ENCODE measurements at regions not wholly inside any gene's neighbourhood (a gene's known extent, or its start where the extent isn't known, plus 50 kb on each side); places are given as distances from the start of the nearest gene placed in this dataset.

- no peak overlapping the region for H3K4me3 ChIP-seq (ENCODE audit: low read length)
- H3K9me3 ChIP-seq (ENCODE audit: low read depth, low read length): no peaks in the 10 kb centered on the region
- H3K4me1 ChIP-seq (ENCODE audit: insufficient read depth, low read length): no peaks in the 10 kb centered on the region
- no peaks in the 10 kb centered on the region for H3K27me3 ChIP-seq (ENCODE audit: insufficient read depth, low read length)
Observed at GRCh38 chr3:106193876-106194275, 325.1 kb upstream of the CBLB start.

GRCh38 chr3:106194726-106195125 is 325.9 kb upstream of the CBLB start:
- Histone ChIP-seq H3K9me3 (ENCODE audit: low read depth, low read length) (no peaks in the 10 kb centered on the region), H3K27me3 (ENCODE audit: insufficient read depth, low read length) (no peaks in the 10 kb centered on the region), H3K4me1 (ENCODE audit: insufficient read depth, low read length) (no peaks in the 10 kb centered on the region), H3K4me3 (ENCODE audit: low read length) (no peak overlapping the region)

- no peaks in the 10 kb centered on the region for H3K9me3 ChIP-seq (ENCODE audit: low read depth, low read length)
- H3K4me1 ChIP-seq (ENCODE audit: insufficient read depth, low read length): no peaks in the 10 kb centered on the region
- H3K27me3 ChIP-seq (ENCODE audit: insufficient read depth, low read length): no peaks in the 10 kb centered on the region
- H3K4me3 ChIP-seq (ENCODE audit: low read length): no peak overlapping the region
Observed at GRCh38 chr3:106197532-106198194, 328.9 kb upstream of the CBLB start.

- no peaks in the 10 kb centered on the region for H3K27me3 ChIP-seq (ENCODE audit: insufficient read depth, low read length)
- H3K9me3 ChIP-seq (ENCODE audit: low read depth, low read length): no peaks in the 10 kb centered on the region
- no peak overlapping the region for H3K4me3 ChIP-seq (ENCODE audit: low read length)
- peaks cover 8% of the 10 kb centered on the region for H3K4me1 ChIP-seq (ENCODE audit: insufficient read depth, low read length)
Observed at GRCh38 chr3:106204160-106204868, 335.5 kb upstream of the CBLB start.

GRCh38 chr3:106206146-106206545 is 337.3 kb upstream of the CBLB start:
- no peak overlapping the region for H3K4me3 ChIP-seq (ENCODE audit: low read length)
- peaks cover 8% of the 10 kb centered on the region for H3K4me1 ChIP-seq (ENCODE audit: insufficient read depth, low read length)
- no peaks in the 10 kb centered on the region for H3K27me3 ChIP-seq (ENCODE audit: insufficient read depth, low read length)
- H3K9me3 ChIP-seq (ENCODE audit: low read depth, low read length): no peaks in the 10 kb centered on the region

GRCh38 chr3:106206613-106207012 is 337.8 kb upstream of the CBLB start:
- Histone ChIP-seq H3K27me3 (ENCODE audit: insufficient read depth, low read length) (no peaks in the 10 kb centered on the region), H3K9me3 (ENCODE audit: low read depth, low read length) (no peaks in the 10 kb centered on the region), H3K4me3 (ENCODE audit: low read length) (no peak overlapping the region), H3K4me1 (ENCODE audit: insufficient read depth, low read length) (peaks cover 8% of the 10 kb centered on the region)

- Histone ChIP-seq H3K9me3 (ENCODE audit: low read depth, low read length) (no peaks in the 10 kb centered on the region), H3K27me3 (ENCODE audit: insufficient read depth, low read length) (no peaks in the 10 kb centered on the region)
Observed at GRCh38 chr3:106208251-106208650, 339.4 kb upstream of the CBLB start.

GRCh38 chr3:106208967-106209366 is 340.2 kb upstream of the CBLB start:
- Histone ChIP-seq H3K27me3 (ENCODE audit: insufficient read depth, low read length) (no peaks in the 10 kb centered on the region), H3K4me3 (ENCODE audit: low read length) (no peak overlapping the region), H3K4me1 (ENCODE audit: insufficient read depth, low read length) (peaks cover 8% of the 10 kb centered on the region), H3K9me3 (ENCODE audit: low read depth, low read length) (no peaks in the 10 kb centered on the region)

More at GRCh38 chr3:106208251-106208650, 339.4 kb upstream of the CBLB start:
- peaks cover 8% of the 10 kb centered on the region for H3K4me1 ChIP-seq (ENCODE audit: insufficient read depth, low read length)
- H3K4me3 ChIP-seq (ENCODE audit: low read length): no peak overlapping the region

- no peak overlapping the region for H3K4me3 ChIP-seq (ENCODE audit: low read length)
- H3K4me1 ChIP-seq (ENCODE audit: insufficient read depth, low read length): peaks cover 8% of the 10 kb centered on the region
- H3K9me3 ChIP-seq (ENCODE audit: low read depth, low read length): no peaks in the 10 kb centered on the region
- no peaks in the 10 kb centered on the region for H3K27me3 ChIP-seq (ENCODE audit: insufficient read depth, low read length)
Observed at GRCh38 chr3:106209482-106209881, 340.7 kb upstream of the CBLB start.

- H3K4me1 ChIP-seq (ENCODE audit: insufficient read depth, low read length): peaks cover 7% of the 10 kb centered on the region
- no peaks in the 10 kb centered on the region for H3K9me3 ChIP-seq (ENCODE audit: low read depth, low read length)
- no peaks in the 10 kb centered on the region for H3K27me3 ChIP-seq (ENCODE audit: insufficient read depth, low read length)
- H3K4me3 ChIP-seq (ENCODE audit: low read length): no peak overlapping the region
Observed at GRCh38 chr3:106210923-106211322, 342.1 kb upstream of the CBLB start.

- no peaks in the 10 kb centered on the region for H3K9me3 ChIP-seq (ENCODE audit: low read depth, low read length)
- no peaks in the 10 kb centered on the region for H3K4me1 ChIP-seq (ENCODE audit: insufficient read depth, low read length)
- no peak overlapping the region for H3K4me3 ChIP-seq (ENCODE audit: low read length)
- H3K27me3 ChIP-seq (ENCODE audit: insufficient read depth, low read length): no peaks in the 10 kb centered on the region
Observed at GRCh38 chr3:106212665-106213222, 343.9 kb upstream of the CBLB start.

GRCh38 chr3:106213954-106214353 is 345.1 kb upstream of the CBLB start:
- Histone ChIP-seq H3K4me1 (ENCODE audit: insufficient read depth, low read length) (no peaks in the 10 kb centered on the region), H3K4me3 (ENCODE audit: low read length) (no peak overlapping the region), H3K27me3 (ENCODE audit: insufficient read depth, low read length) (no peaks in the 10 kb centered on the region), H3K9me3 (ENCODE audit: low read depth, low read length) (no peaks in the 10 kb centered on the region)

GRCh38 chr3:106214641-106215040 is 345.8 kb upstream of the CBLB start:
- H3K4me3 ChIP-seq (ENCODE audit: low read length): no peak overlapping the region
- H3K4me1 ChIP-seq (ENCODE audit: insufficient read depth, low read length): no peaks in the 10 kb centered on the region
- no peaks in the 10 kb centered on the region for H3K9me3 ChIP-seq (ENCODE audit: low read depth, low read length)
- H3K27me3 ChIP-seq (ENCODE audit: insufficient read depth, low read length): no peaks in the 10 kb centered on the region

- no peak overlapping the region for H3K4me3 ChIP-seq (ENCODE audit: low read length)
- H3K27me3 ChIP-seq (ENCODE audit: insufficient read depth, low read length): no peaks in the 10 kb centered on the region
- H3K4me1 ChIP-seq (ENCODE audit: insufficient read depth, low read length): no peaks in the 10 kb centered on the region
- H3K9me3 ChIP-seq (ENCODE audit: low read depth, low read length): no peaks in the 10 kb centered on the region
Observed at GRCh38 chr3:106215047-106215446, 346.2 kb upstream of the CBLB start.

GRCh38 chr3:106217745-106218144 is 348.9 kb upstream of the CBLB start:
- H3K4me1 ChIP-seq (ENCODE audit: insufficient read depth, low read length): no peaks in the 10 kb centered on the region
- H3K27me3 ChIP-seq (ENCODE audit: insufficient read depth, low read length): no peaks in the 10 kb centered on the region
- peaks cover 4% of the 10 kb centered on the region for H3K9me3 ChIP-seq (ENCODE audit: low read depth, low read length)
- H3K4me3 ChIP-seq (ENCODE audit: low read length): no peak overlapping the region

- Histone ChIP-seq H3K4me1 (ENCODE audit: insufficient read depth, low read length) (no peaks in the 10 kb centered on the region), H3K9me3 (ENCODE audit: low read depth, low read length) (peaks cover under 1% of the 10 kb centered on the region), H3K27me3 (ENCODE audit: insufficient read depth, low read length) (no peaks in the 10 kb centered on the region), H3K4me3 (ENCODE audit: low read length) (no peak overlapping the region)
Observed at GRCh38 chr3:106227068-106227467, 358.3 kb upstream of the CBLB start.

Measured in mononuclear cell (primary cell).